ENCODE measurements at regions not wholly inside any gene's neighbourhood (a gene's known extent, or its start where the extent isn't known, plus 50 kb on each side); places are given as distances from the start of the nearest gene placed in this dataset.

DNA sequence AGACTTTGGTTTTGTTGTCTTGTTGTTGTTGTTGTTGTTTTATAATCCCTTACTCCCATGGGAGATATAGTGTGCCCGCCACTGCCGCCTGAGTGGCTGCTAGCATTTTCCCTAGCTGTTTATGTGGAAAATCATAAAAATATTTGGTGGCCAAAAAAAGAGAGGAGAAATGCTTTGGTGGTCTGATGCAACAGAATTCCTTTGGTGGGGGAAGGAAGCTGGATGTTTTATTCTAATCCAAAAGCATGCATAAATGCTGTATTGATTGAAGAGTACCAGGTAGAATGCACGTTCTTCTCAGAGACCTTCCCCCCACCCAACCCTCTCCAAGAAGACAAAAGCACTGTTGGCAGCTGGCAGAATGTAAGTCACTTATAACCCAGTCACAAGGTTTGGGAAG is 93.2 kb downstream of the C17orf67 start:
- H3K4me3 Mint-ChIP-seq (ENCODE audit: unreplicated experiment), result no peak overlapping the region
- H3K9me3 Mint-ChIP-seq (ENCODE audit: unreplicated experiment), result no peaks in the 10 kb centered on the region
- H3K4me1 Mint-ChIP-seq (ENCODE audit: unreplicated experiment), result no peaks in the 10 kb centered on the region
- TF ChIP-seq, protein P1, sequence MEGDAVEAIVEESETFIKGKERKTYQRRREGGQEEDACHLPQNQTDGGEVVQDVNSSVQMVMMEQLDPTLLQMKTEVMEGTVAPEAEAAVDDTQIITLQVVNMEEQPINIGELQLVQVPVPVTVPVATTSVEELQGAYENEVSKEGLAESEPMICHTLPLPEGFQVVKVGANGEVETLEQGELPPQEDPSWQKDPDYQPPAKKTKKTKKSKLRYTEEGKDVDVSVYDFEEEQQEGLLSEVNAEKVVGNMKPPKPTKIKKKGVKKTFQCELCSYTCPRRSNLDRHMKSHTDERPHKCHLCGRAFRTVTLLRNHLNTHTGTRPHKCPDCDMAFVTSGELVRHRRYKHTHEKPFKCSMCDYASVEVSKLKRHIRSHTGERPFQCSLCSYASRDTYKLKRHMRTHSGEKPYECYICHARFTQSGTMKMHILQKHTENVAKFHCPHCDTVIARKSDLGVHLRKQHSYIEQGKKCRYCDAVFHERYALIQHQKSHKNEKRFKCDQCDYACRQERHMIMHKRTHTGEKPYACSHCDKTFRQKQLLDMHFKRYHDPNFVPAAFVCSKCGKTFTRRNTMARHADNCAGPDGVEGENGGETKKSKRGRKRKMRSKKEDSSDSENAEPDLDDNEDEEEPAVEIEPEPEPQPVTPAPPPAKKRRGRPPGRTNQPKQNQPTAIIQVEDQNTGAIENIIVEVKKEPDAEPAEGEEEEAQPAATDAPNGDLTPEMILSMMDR (IDR thresholded peaks at IDR 0.05; ENCODE audit: unreplicated experiment), result no peak
- H3K36me3 Mint-ChIP-seq (ENCODE audit: low read depth, unreplicated experiment), result no peaks in the 10 kb centered on the region
- H3K27ac Mint-ChIP-seq (ENCODE audit: unreplicated experiment), result no peak overlapping the region
- H3K27me3 Mint-ChIP-seq (ENCODE audit: unreplicated experiment), result peaks cover 4% of the 10 kb centered on the region
- no peak for DNase-seq (ENCODE audit: low spot score)
